Ascending aorta (tissue), 2 donors: ENCODE measurements at regions not wholly inside any gene's neighbourhood (a gene's known extent, or its start where the extent isn't known, plus 50 kb on each side); places are given as distances from the start of the nearest gene placed in this dataset.

Experiments
- DNase-seq, 2 donors: peaks; one replicate each; pipeline ENCODE4 v3.0.0-alpha.2; 2019; ENCODE audit warnings: low spot score in 2 of 2
- H3K27ac ChIP-seq, 2 donors: fragments of 200-600 bp; sonication (generic); one replicate each; pipeline ENCODE4 v1.5.1; 2016 to 2017; ENCODE audit warnings: mild to moderate bottlenecking in 1 of 2
- H3K27me3 ChIP-seq: fragments of 200-600 bp; sonication (generic); one replicate; pipeline ENCODE4 v1.5.1; 2017
- H3K36me3 ChIP-seq, 2 donors: fragments of 200-600 bp; sonication (generic); one replicate each; pipeline ENCODE4 v1.5.1; 2016
- H3K4me1 ChIP-seq, 2 donors: fragments of 200-600 bp; sonication (generic); one replicate each; pipeline ENCODE4 v1.5.1; 2016 to 2017; ENCODE audit warnings: mild to moderate bottlenecking in 1 of 2
- H3K4me3 ChIP-seq, 2 donors: fragments of 200-600 bp; sonication (generic); one replicate each; pipeline ENCODE4 v1.5.1; 2016 to 2017; ENCODE audit warnings: mild to moderate bottlenecking in 1 of 2
- H3K9me3 ChIP-seq, 2 donors: fragments of 200-600 bp; sonication (generic); one replicate each; pipeline ENCODE4 v1.5.1; 2016
- CTCF ChIP-seq, 3 experiments: fragments of 200-600 bp in 2 of 3; fragments of 450-650 bp in 1 of 3; sonication (generic) in 2 of 3; IDR thresholded peaks; one replicate each; pipeline ENCODE4 v1.5.1; 2016 to 2019; ENCODE audit warnings: antibody characterized with exemption in 3 of 3, mild to moderate bottlenecking in 1 of 3, moderate library complexity in 1 of 3
- intact Hi-C: fragments of 100-400 bp; cut with DNase I; formaldehyde crosslinking; loops from one replicate; pipeline ENCODE4 v1.15.1; 2023

GRCh38 chr2:188909036-188909435 is 65.1 kb upstream of the COL3A1 start:
- no peak overlapping the region for H3K27ac ChIP-seq
- intact Hi-C loops, result no loop called here
- DNase-seq, result no peak
- H3K27me3 ChIP-seq, result no peaks in the 10 kb centered on the region
- no peaks in the 10 kb centered on the region for H3K36me3 ChIP-seq
- no peak for TF ChIP-seq CTCF (IDR thresholded peaks at IDR 0.05)
- H3K4me1 ChIP-seq, result no peaks in the 10 kb centered on the region
- H3K9me3 ChIP-seq, result no peaks in the 10 kb centered on the region
- no peak overlapping the region for H3K4me3 ChIP-seq

- Histone ChIP-seq H3K4me1 (no peaks in the 10 kb centered on the region), H3K9me3 (no peaks in the 10 kb centered on the region), H3K36me3 (no peaks in the 10 kb centered on the region), H3K4me3 (no peak overlapping the region), H3K27me3 (no peaks in the 10 kb centered on the region), H3K27ac (no peak overlapping the region)
- TF ChIP-seq CTCF (IDR thresholded peaks at IDR 0.05), result no peak
- intact Hi-C loops, result no loop called here
- no peak for DNase-seq
Measured at GRCh38 chr2:188916736-188917135, 57.4 kb upstream of the COL3A1 start.

DNA sequence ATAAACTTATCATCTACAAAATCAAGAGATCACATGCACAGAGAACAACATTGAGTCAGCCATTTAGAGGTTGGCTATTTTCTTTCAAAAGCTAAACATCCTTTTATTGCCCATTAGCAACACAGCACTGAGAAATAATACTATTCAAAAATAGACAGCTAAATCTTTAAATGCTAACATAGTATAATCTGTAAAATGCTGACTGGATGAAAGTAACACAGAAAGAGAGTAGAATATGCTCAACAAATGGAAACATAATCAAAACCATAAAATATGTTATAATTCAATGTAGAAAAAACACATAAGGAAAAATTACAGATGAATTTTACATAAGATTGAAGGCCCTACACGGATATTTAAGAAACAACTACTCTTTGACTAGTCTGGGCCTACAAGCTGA is 56.5 kb upstream of the COL3A1 start:
- H3K27me3 ChIP-seq, result no peaks in the 10 kb centered on the region
- H3K4me1 ChIP-seq, result no peaks in the 10 kb centered on the region
- no peak for DNase-seq
- no peaks in the 10 kb centered on the region for H3K36me3 ChIP-seq
- no peak overlapping the region for H3K4me3 ChIP-seq
- no peaks in the 10 kb centered on the region for H3K9me3 ChIP-seq
- TF ChIP-seq CTCF (IDR thresholded peaks at IDR 0.05), result no peak
- intact Hi-C loops, result no loop called here
- H3K27ac ChIP-seq, result no peak overlapping the region

DNA sequence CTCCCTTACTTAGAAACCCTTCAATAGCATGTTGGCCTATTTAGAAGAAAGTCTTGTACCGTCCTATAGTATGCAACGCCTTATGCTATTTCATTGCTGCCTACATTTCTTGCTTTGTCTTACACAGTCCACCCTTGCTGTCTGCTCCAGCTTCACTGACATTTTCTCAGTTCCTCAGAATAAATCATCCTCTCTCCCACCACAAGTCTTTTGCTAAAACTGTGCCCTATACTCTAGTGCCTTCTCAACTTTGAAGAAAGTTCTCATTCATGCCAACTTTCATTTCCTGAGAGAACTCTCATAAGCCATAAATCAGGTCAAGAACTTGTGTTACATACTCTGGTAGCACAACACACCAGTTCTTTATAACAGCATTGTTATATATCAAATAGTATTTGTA is 54.3 kb upstream of the COL3A1 start:
- Histone ChIP-seq H3K36me3 (no peaks in the 10 kb centered on the region), H3K27ac (no peak overlapping the region), H3K4me3 (no peak overlapping the region), H3K4me1 (no peaks in the 10 kb centered on the region), H3K27me3 (no peaks in the 10 kb centered on the region), H3K9me3 (no peaks in the 10 kb centered on the region)
- no peak for DNase-seq
- intact Hi-C loops, result no loop called here
- no peak for TF ChIP-seq CTCF (IDR thresholded peaks at IDR 0.05)

DNA sequence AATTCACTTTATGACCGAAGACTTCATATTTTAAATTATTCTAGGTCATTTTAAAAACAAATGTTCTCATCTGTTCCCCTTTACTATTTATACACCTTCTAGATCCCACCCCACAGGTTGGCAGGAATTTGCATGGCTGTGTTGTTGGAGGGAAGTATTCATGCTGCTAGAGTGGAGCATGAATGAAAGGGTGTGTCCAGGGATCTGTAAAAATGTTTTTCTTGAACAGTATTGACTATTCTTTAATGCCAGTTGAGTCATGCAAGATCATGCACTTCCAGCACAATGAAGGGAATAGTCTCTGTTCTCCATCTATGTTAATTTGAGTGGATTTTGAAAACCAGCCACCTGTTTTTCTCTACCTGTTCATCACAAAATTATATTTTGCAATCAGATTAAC is 52.0 kb upstream of the COL3A1 start:
- Histone ChIP-seq H3K36me3 (no peaks in the 10 kb centered on the region), H3K9me3 (no peaks in the 10 kb centered on the region), H3K4me1 (no peaks in the 10 kb centered on the region), H3K4me3 (no peak overlapping the region), H3K27me3 (no peaks in the 10 kb centered on the region), H3K27ac (no peak overlapping the region)
- TF ChIP-seq CTCF (IDR thresholded peaks at IDR 0.05), result no peak
- intact Hi-C loops, result no loop called here
- DNase-seq, result no peak
